Fibroblast of lung (primary cell): ENCODE measurements at regions not wholly inside any gene's neighbourhood (a gene's known extent, or its start where the extent isn't known, plus 50 kb on each side); places are given as distances from the start of the nearest gene placed in this dataset.

Experiments used
- DNase-seq, 2 donors: peaks; one replicate each; pipeline versions ENCODE4 v3.0.0 to v3.0.0-alpha.2; 2010; ENCODE audit warnings: low read depth in 2 of 2
- H2AFZ ChIP-seq: 2 replicates; pipeline ENCODE4 v1.5.1; 2012; ENCODE audit warnings: low read length, control low read depth, inconsistent platforms
- H3K27ac ChIP-seq: 2 replicates; pipeline ENCODE4 v1.5.1; 2011; ENCODE audit warnings: low read length, control low read depth; ENCODE audit not compliant: insufficient read depth
- H3K27me3 ChIP-seq: 2 replicates; pipeline ENCODE4 v1.5.1; 2011; ENCODE audit warnings: mild to moderate bottlenecking, low read length; ENCODE audit not compliant: control insufficient read depth, insufficient read depth
- H3K36me3 ChIP-seq: 2 replicates; pipeline ENCODE4 v1.5.1; 2011; ENCODE audit warnings: low read length; ENCODE audit not compliant: control insufficient read depth, insufficient read depth
- H3K4me1 ChIP-seq: 2 replicates; pipeline ENCODE4 v1.5.1; 2011; ENCODE audit warnings: low read length; ENCODE audit not compliant: control insufficient read depth, insufficient read depth; ENCODE audit errors: extremely low read depth
- H3K4me2 ChIP-seq: 2 replicates; pipeline ENCODE4 v1.5.1; 2011; ENCODE audit warnings: low read length, control low read depth; ENCODE audit not compliant: insufficient read depth; ENCODE audit errors: extremely low read depth
- H3K4me3 ChIP-seq, 4 experiments: fragments of 200-600 bp in 1 of 4; sonication (generic) in 1 of 4; replicated peaks in 1 of 4; 2 replicates each; pipeline ENCODE4 v1.5.1; 2011 to 2016; ENCODE audit warnings: low read length in 4 of 4, low read depth in 3 of 4, mild to moderate bottlenecking in 3 of 4, control low read depth in 2 of 4, inconsistent platforms in 1 of 4, mixed read lengths in 1 of 4; ENCODE audit not compliant: insufficient read depth in 1 of 4; ENCODE audit errors: control extremely low read depth in 1 of 4
- H3K79me2 ChIP-seq: 2 replicates; pipeline ENCODE4 v1.5.1; 2012; ENCODE audit warnings: mild to moderate bottlenecking, low read length, inconsistent platforms; ENCODE audit not compliant: control insufficient read depth, insufficient read depth
- H3K9ac ChIP-seq: 2 replicates; pipeline ENCODE4 v1.5.1; 2011; ENCODE audit warnings: mild to moderate bottlenecking, low read length, control low read depth; ENCODE audit not compliant: insufficient read depth
- H3K9me3 ChIP-seq: 2 replicates; pipeline ENCODE4 v1.5.1; 2012; ENCODE audit warnings: low read depth, low read length; ENCODE audit not compliant: control insufficient read depth, insufficient read depth
- H4K20me1 ChIP-seq: 2 replicates; pipeline ENCODE4 v1.5.1; 2011; ENCODE audit warnings: low read length; ENCODE audit not compliant: control insufficient read depth, insufficient read depth; ENCODE audit errors: extremely low read depth
- EZH2 ChIP-seq: IDR thresholded peaks from 2 replicates; pipeline ENCODE4 v1.5.1; 2012; ENCODE audit warnings: low read length, control low read depth, mild to moderate bottlenecking; ENCODE audit errors: missing control alignments
- TF ChIP-seq, protein P1 (sequence below), 2 donors: IDR thresholded peaks in 1 of 2; conservative IDR thresholded peaks in 1 of 2; 1 replicate in 1 of 2; 2 replicates in 1 of 2; pipeline ENCODE4 v1.5.1; 2011 to 2012; ENCODE audit warnings: low read length in 2 of 2, control low read depth in 1 of 2, inconsistent platforms in 1 of 2, low read depth in 1 of 2, mild to moderate bottlenecking in 1 of 2

DNA sequence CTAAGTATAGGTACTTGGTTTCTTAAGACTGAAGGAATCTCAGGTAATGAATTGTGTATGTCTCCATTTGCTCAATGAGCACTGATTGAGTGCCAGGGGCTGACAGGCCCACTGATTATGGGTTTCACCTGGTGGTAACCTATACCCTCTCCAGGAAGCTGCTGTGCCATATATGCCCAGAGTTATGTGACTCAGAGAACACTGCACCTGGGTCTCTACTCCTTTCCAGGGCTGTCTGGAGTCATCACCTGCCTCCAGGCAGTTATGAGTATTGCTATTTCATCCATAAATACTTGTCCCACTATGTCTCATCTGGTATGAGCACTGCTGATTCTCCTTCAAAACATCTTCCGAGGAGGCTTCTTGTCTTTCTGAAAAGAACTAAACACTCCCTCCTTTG, 692.9 kb downstream of the BCL11B start:
- no peaks in the 10 kb centered on the region for H3K36me3 ChIP-seq
- H3K9me3 ChIP-seq = no peaks in the 10 kb centered on the region
- no peak overlapping the region for H3K27ac ChIP-seq
- no peaks in the 10 kb centered on the region for H3K27me3 ChIP-seq
- no peak overlapping the region for H2AFZ ChIP-seq
- no peak overlapping the region for H3K4me2 ChIP-seq
- no peaks in the 10 kb centered on the region for H3K4me1 ChIP-seq
- H3K9ac ChIP-seq = no peak overlapping the region
- TF ChIP-seq EZH2 = no peak
- DNase-seq = no peak
- H3K4me3 ChIP-seq = no peak overlapping the region
- H3K79me2 ChIP-seq = no peaks in the 10 kb centered on the region
- no peaks in the 10 kb centered on the region for H4K20me1 ChIP-seq

GRCh38 chr14:98580131-98580678, 691.8 kb downstream of the BCL11B start:
- TF ChIP-seq, protein P1, sequence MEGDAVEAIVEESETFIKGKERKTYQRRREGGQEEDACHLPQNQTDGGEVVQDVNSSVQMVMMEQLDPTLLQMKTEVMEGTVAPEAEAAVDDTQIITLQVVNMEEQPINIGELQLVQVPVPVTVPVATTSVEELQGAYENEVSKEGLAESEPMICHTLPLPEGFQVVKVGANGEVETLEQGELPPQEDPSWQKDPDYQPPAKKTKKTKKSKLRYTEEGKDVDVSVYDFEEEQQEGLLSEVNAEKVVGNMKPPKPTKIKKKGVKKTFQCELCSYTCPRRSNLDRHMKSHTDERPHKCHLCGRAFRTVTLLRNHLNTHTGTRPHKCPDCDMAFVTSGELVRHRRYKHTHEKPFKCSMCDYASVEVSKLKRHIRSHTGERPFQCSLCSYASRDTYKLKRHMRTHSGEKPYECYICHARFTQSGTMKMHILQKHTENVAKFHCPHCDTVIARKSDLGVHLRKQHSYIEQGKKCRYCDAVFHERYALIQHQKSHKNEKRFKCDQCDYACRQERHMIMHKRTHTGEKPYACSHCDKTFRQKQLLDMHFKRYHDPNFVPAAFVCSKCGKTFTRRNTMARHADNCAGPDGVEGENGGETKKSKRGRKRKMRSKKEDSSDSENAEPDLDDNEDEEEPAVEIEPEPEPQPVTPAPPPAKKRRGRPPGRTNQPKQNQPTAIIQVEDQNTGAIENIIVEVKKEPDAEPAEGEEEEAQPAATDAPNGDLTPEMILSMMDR (conservative IDR thresholded peaks at IDR 0.05 in 1 of 2, IDR thresholded peaks at IDR 0.05 in 1 of 2; ENCODE audit: low read depth in 1 of 2, low read length in 2 of 2) = no peak
- no peak for TF ChIP-seq EZH2
- DNase-seq = peak in 1 of 2 donors; percentile 23

DNA sequence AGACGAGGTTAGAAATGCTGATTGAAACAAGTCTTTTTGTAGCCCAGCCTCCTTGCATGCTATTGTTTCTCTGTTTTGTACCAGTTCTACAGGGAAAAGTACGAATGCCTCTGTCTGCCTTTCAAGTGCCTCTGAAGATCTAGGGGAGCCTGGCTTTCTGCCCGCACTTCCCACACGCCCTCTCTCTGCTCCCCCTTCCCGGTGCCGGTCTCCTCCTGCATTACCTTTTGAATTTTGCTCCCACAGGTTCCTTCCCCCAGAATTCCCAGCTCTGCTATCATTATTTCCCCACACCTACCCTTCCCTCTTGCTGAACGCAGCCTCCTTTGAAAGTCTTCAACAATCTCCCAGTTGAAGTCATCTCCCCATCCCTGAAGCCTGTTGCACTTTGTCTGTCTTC, 689.7 kb downstream of the BCL11B start:
- no peaks in the 10 kb centered on the region for H4K20me1 ChIP-seq

More at GRCh38 chr14:98580131-98580678, 691.8 kb downstream of the BCL11B start:
- H3K4me3 ChIP-seq = no peak overlapping the region
- no peak overlapping the region for H3K27ac ChIP-seq
- H3K9ac ChIP-seq = no peak overlapping the region
- no peaks in the 10 kb centered on the region for H3K9me3 ChIP-seq
- no peaks in the 10 kb centered on the region for H3K36me3 ChIP-seq
- H3K4me2 ChIP-seq = no peak overlapping the region
- no peaks in the 10 kb centered on the region for H3K27me3 ChIP-seq
- H2AFZ ChIP-seq = no peak overlapping the region
- H4K20me1 ChIP-seq = no peaks in the 10 kb centered on the region
- H3K79me2 ChIP-seq = no peaks in the 10 kb centered on the region
- H3K4me1 ChIP-seq = no peaks in the 10 kb centered on the region

More for the DNA sequence above, 689.7 kb downstream of the BCL11B start:
- Histone ChIP-seq H3K9ac (no peak overlapping the region), H3K4me2 (no peak overlapping the region), H3K36me3 (no peaks in the 10 kb centered on the region), H3K27me3 (no peaks in the 10 kb centered on the region), H3K79me2 (no peaks in the 10 kb centered on the region), H3K4me3 (no peak overlapping the region), H3K27ac (no peak overlapping the region), H3K4me1 (no peaks in the 10 kb centered on the region), H2AFZ (no peak overlapping the region), H3K9me3 (no peaks in the 10 kb centered on the region)
- DNase-seq = no peak
- no peak for TF ChIP-seq EZH2
- TF ChIP-seq, protein P1 (conservative IDR thresholded peaks at IDR 0.05 in 1 of 2, IDR thresholded peaks at IDR 0.05 in 1 of 2; ENCODE audit: low read depth in 1 of 2, low read length in 2 of 2) = no peak
